IPS DF 19.7 (cell line): ENCODE measurements at regions not wholly inside any gene's neighbourhood (a gene's known extent, or its start where the extent isn't known, plus 50 kb on each side); places are given as distances from the start of the nearest gene placed in this dataset.
"Not testable (repeated sequence)": the region's sequence is repeated elsewhere in the genome, so short reads cannot be mapped to it uniquely, and the experiment has no call there.

Experiments used
- DNase-seq: peaks from one replicate; pipeline ENCODE4 v3.0.0-alpha.2; 2013; ENCODE audit warnings: low read depth, low spot score

GRCh38 chr7:97234494-97234893 is 117.0 kb downstream of the SDHAF3 start:
- DNase-seq = not testable (repeated sequence)

GRCh38 chr7:97246317-97246716 is 128.8 kb downstream of the SDHAF3 start:
- DNase-seq = no peak

- DNase-seq = not testable (repeated sequence)
Measured at GRCh38 chr7:97258187-97258586, 140.7 kb downstream of the SDHAF3 start.

- peak; percentile 9 for DNase-seq
Measured at GRCh38 chr7:97269741-97270140, 152.2 kb downstream of the SDHAF3 start.

GRCh38 chr7:97270280-97270679 is 152.8 kb downstream of the SDHAF3 start:
- no peak for DNase-seq

- no peak for DNase-seq
Measured at GRCh38 chr7:97271619-97272018, 154.1 kb downstream of the SDHAF3 start.

- DNase-seq = no peak
Measured at GRCh38 chr7:97272237-97272975, 154.9 kb downstream of the SDHAF3 start.

- DNase-seq = no peak
Measured at GRCh38 chr7:97275475-97275874, 158.0 kb downstream of the SDHAF3 start.

GRCh38 chr7:97280950-97281349 is 163.5 kb downstream of the SDHAF3 start:
- no peak for DNase-seq

GRCh38 chr7:97285348-97285747 is 167.8 kb downstream of the SDHAF3 start:
- DNase-seq = no peak

- DNase-seq = no peak
Measured at GRCh38 chr7:97293031-97293430, 175.5 kb downstream of the SDHAF3 start.

- DNase-seq = no peak
Measured at GRCh38 chr7:97298561-97298960, 181.1 kb downstream of the SDHAF3 start.

GRCh38 chr7:97305589-97305988 is 188.1 kb downstream of the SDHAF3 start:
- DNase-seq = no peak

GRCh38 chr7:97307521-97308108 is 190.1 kb downstream of the SDHAF3 start:
- DNase-seq = no peak

GRCh38 chr7:97313900-97314299 is 196.4 kb downstream of the SDHAF3 start:
- peak; percentile 42 for DNase-seq

- DNase-seq = peak; percentile 7
Measured at GRCh38 chr7:97317575-97317974, 200.1 kb downstream of the SDHAF3 start.

- DNase-seq = not testable (repeated sequence)
Measured at GRCh38 chr7:97329871-97330270, 212.4 kb downstream of the SDHAF3 start.

GRCh38 chr7:97337849-97338248 is 220.4 kb downstream of the SDHAF3 start:
- DNase-seq = no peak

GRCh38 chr7:97342512-97342911 is 225.0 kb downstream of the SDHAF3 start:
- DNase-seq = no peak

- DNase-seq = no peak
Measured at GRCh38 chr7:97346349-97346748, 228.9 kb downstream of the SDHAF3 start.

- DNase-seq = no peak
Measured at GRCh38 chr7:97351488-97351887, 234.0 kb downstream of the SDHAF3 start.

GRCh38 chr7:97357459-97357858 is 240.0 kb downstream of the SDHAF3 start:
- no peak for DNase-seq

- no peak for DNase-seq
Measured at GRCh38 chr7:97372882-97373281, 255.4 kb downstream of the SDHAF3 start.
